T-helper 17 cell (primary cell): ENCODE measurements at regions not wholly inside any gene's neighbourhood (a gene's known extent, or its start where the extent isn't known, plus 50 kb on each side); places are given as distances from the start of the nearest gene placed in this dataset.
"Not testable (repeated sequence)": the region's sequence is repeated elsewhere in the genome, so short reads cannot be mapped to it uniquely, and the experiment has no call there.

ENCODE experiments used
- ATAC-seq: fragments of 150-1000 bp; cut with Tn5 transposase; 2 replicates; pipeline ENCODE4 v1.10.0; 2021; ENCODE audit warnings: mild to moderate bottlenecking, moderate library complexity
- DNase-seq, 3 donors: peaks; one replicate each; pipeline versions ENCODE4 v3.0.0 to v3.0.0-alpha.2; 2020 to 2021
- H3K9me3 ChIP-seq: one replicate; pipeline ENCODE4 v1.7.0; 2013; ENCODE audit warnings: low read length, mild to moderate bottlenecking; ENCODE audit not compliant: control insufficient read depth, poor library complexity, severe bottlenecking
- H3K27ac Mint-ChIP-seq: one replicate; pipeline ENCODE4 v1.8.0; 2022; ENCODE audit warnings: mild to moderate bottlenecking, moderate library complexity, mixed read lengths
- H3K27me3 Mint-ChIP-seq: one replicate; pipeline ENCODE4 v1.8.0; 2022; ENCODE audit warnings: mixed read lengths
- H3K36me3 Mint-ChIP-seq: one replicate; pipeline ENCODE4 v1.8.0; 2022; ENCODE audit warnings: low read depth, mixed read lengths
- H3K4me1 Mint-ChIP-seq: one replicate; pipeline ENCODE4 v1.8.0; 2022; ENCODE audit warnings: mild to moderate bottlenecking, mixed read lengths
- H3K4me3 Mint-ChIP-seq: one replicate; pipeline ENCODE4 v1.8.0; 2022; ENCODE audit warnings: mild to moderate bottlenecking, moderate library complexity, mixed read lengths

- Mint-ChIP-seq H3K4me1 (no peaks in the 10 kb centered on the region), H3K27me3 (peaks cover 3% of the 10 kb centered on the region), H3K4me3 (no peak overlapping the region), H3K27ac (no peak overlapping the region), H3K36me3 (no peaks in the 10 kb centered on the region)
- H3K9me3 ChIP-seq, result no peaks in the 10 kb centered on the region
- ATAC-seq (no peak), DNase-seq (no peak)
Observed at GRCh38 chr17:70420861-70421445, 251.6 kb downstream of the KCNJ2 start.

DNA sequence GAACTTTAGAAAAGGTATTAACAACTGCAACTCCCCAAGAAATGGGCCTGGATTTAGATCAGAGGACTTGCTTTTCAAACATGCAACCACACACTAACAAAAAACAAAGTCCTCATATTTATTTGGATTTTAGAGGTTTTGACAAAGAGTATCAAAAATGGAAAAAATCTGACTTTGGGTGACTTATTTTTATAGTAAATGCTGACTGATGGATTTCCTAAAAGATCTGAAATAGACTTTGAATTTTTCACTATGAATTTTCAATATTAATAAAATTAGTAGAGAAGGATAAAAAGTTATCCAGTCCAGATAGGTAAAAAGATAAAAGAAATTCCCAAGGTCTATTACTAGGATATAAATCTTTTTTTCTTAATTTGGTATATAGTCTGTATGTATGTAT is 253.5 kb downstream of the KCNJ2 start:
- H3K27me3 Mint-ChIP-seq, result peaks cover 11% of the 10 kb centered on the region
- ATAC-seq, result no peak
- DNase-seq, result no peak
- no peak overlapping the region for H3K4me3 Mint-ChIP-seq
- no peaks in the 10 kb centered on the region for H3K4me1 Mint-ChIP-seq
- H3K9me3 ChIP-seq, result no peaks in the 10 kb centered on the region
- H3K36me3 Mint-ChIP-seq, result no peaks in the 10 kb centered on the region
- no peak overlapping the region for H3K27ac Mint-ChIP-seq

DNA sequence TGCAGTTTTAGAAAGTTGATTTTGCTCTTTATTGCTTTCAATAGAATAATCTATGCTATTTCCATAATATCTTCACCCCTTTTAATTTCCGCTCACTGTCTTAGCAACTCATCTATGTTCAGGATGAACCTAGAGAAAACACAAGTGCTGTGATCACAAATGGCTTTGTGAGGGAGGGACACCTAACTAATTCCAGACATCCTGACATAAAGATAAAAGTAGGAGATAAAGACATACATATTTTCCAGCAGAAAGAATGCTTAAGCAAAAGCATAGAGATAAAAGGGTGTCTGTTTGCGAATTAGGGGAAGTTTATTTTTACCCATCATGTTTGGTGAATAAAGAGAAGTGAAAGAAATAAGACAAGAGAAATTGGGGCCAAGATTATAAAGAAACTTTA is 254.2 kb downstream of the KCNJ2 start:
- H3K36me3 Mint-ChIP-seq, result no peaks in the 10 kb centered on the region
- H3K4me3 Mint-ChIP-seq, result no peak overlapping the region
- no peaks in the 10 kb centered on the region for H3K9me3 ChIP-seq
- no peak for DNase-seq
- H3K4me1 Mint-ChIP-seq, result no peaks in the 10 kb centered on the region
- ATAC-seq, result no peak
- no peak overlapping the region for H3K27ac Mint-ChIP-seq
- peaks cover 11% of the 10 kb centered on the region for H3K27me3 Mint-ChIP-seq

DNA sequence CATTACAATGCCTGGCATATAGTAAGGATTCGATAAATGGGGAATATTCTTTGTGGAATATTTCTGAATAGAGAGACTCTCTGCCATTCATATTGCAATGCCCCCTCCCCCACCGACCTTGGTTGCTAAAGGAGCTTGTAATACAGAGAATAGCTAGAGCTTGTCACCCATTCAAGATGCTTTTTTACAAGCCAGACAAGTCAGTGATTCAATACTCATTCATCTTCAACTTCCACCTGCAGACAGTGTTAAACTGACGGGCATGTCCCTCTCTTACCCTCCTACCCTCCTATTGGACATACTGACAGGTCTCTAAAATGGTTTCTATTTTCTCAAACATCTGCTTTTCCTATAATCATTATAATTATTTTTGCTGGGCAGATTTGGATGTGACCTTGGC is 257.4 kb downstream of the KCNJ2 start:
- DNase-seq (no peak), ATAC-seq (no peak)
- Mint-ChIP-seq H3K4me1 (no peaks in the 10 kb centered on the region), H3K36me3 (no peaks in the 10 kb centered on the region), H3K27me3 (peaks cover 11% of the 10 kb centered on the region), H3K27ac (no peak overlapping the region), H3K4me3 (no peak overlapping the region)
- H3K9me3 ChIP-seq, result no peaks in the 10 kb centered on the region

DNA sequence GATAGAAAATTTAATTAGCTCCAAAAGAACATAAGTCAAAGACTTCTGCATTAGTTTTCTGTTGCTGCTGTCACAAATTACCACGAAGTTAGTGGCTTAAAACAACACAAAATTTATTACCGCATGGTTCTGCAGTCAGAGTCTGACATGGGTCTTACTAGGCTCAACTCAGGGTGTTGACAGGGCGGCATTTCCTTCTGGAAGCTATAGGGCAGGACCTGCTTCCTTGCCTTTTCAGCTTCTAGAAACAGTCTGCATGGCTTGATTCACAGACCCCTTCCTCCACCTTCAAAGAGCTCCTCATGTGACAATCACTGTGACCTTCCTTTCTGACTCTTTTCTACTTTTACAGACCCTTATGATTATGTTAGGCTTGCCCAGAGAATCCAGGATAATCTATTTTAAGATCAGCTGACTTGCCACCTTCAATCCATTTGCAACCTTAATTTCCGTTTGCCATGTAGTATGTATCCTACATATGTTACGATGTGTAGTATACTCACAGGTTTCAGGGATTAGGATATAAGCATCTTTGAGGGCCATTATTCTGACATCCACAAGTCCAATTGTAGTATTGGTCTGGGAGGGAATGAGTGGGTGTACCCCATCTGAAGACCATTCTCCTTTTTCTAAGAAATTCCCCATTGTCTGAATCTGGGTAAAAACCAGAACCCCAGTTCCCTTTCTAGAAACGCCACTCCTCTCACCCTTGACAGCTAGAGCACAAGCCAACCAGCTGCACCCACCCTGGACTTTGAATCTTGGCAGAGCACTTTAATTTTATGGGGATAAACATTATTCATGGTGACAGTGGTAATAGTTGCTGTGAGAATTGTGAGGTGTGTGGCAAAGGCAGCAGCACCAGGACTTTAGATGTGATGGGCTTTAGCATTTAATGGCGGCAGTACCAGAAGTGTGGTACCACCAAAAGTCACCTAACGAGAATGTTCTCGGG is 265.5 kb downstream of the KCNJ2 start:
- ATAC-seq (no peak), DNase-seq (no peak)
- Mint-ChIP-seq H3K27ac (no peak overlapping the region), H3K27me3 (peaks cover 5% of the 10 kb centered on the region), H3K36me3 (no peaks in the 10 kb centered on the region), H3K4me1 (no peaks in the 10 kb centered on the region), H3K4me3 (no peak overlapping the region)
- no peaks in the 10 kb centered on the region for H3K9me3 ChIP-seq

- peaks cover 5% of the 10 kb centered on the region for H3K27me3 Mint-ChIP-seq
- H3K4me3 Mint-ChIP-seq, result no peak overlapping the region
- no peak for ATAC-seq
- H3K27ac Mint-ChIP-seq, result no peak overlapping the region
- no peaks in the 10 kb centered on the region for H3K4me1 Mint-ChIP-seq
- no peaks in the 10 kb centered on the region for H3K36me3 Mint-ChIP-seq
- DNase-seq, result no peak
- no peaks in the 10 kb centered on the region for H3K9me3 ChIP-seq
Observed at GRCh38 chr17:70437656-70438055, 268.3 kb downstream of the KCNJ2 start.

- H3K9me3 ChIP-seq, result no peaks in the 10 kb centered on the region
- no peak for DNase-seq
- Mint-ChIP-seq H3K4me3 (no peak overlapping the region), H3K4me1 (no peaks in the 10 kb centered on the region), H3K36me3 (no peaks in the 10 kb centered on the region), H3K27me3 (no peaks in the 10 kb centered on the region), H3K27ac (no peak overlapping the region)
- ATAC-seq, result no peak
Observed at GRCh38 chr17:70446446-70446845, 277.1 kb downstream of the KCNJ2 start.

DNA sequence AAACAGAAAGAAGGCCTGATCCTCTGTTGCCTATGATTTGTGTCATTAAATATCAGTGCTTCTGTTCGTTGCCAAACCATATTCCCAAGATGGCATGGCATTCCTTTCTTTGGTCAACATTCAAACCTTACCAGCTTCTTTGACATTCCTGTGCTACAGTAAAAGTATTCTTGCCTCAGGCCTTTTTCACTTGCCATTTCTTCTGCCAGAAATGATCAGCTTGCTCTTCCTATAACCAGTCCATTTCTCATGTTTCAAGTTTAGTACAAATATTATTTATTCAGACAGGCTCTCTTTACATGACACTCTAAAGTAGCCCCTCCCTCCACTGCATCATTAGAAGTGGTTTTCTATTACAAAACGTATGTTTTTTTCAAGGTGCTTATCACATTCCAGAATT is 278.3 kb downstream of the KCNJ2 start:
- no peaks in the 10 kb centered on the region for H3K9me3 ChIP-seq
- H3K36me3 Mint-ChIP-seq, result no peaks in the 10 kb centered on the region
- no peak overlapping the region for H3K27ac Mint-ChIP-seq
- no peaks in the 10 kb centered on the region for H3K4me1 Mint-ChIP-seq
- H3K27me3 Mint-ChIP-seq, result no peaks in the 10 kb centered on the region
- no peak overlapping the region for H3K4me3 Mint-ChIP-seq
- no peak for ATAC-seq
- no peak for DNase-seq

DNA sequence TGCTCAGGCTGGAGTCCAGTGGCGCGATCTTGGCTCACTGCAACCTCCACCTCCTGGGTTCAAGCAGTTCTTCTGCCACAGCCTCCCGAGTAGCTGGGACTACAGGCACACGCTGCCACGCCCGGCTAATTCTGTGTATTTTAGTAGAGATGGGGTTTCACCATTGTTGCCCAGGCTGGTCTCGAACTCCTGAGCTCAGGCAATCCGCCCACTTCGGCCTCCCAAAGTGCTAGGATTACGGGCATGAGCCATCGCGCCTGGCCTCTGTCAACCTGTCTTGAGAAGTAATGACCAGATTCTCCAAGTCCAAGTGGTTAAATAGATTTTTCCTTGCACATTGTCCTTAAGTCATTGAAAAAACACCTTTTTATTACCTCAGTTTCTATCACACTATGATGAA is 283.7 kb downstream of the KCNJ2 start:
- not testable (repeated sequence) for ATAC-seq, DNase-seq, H3K27ac Mint-ChIP-seq, H3K4me3 Mint-ChIP-seq, H3K9me3 ChIP-seq, H3K4me1 Mint-ChIP-seq, H3K36me3 Mint-ChIP-seq, H3K27me3 Mint-ChIP-seq

DNA sequence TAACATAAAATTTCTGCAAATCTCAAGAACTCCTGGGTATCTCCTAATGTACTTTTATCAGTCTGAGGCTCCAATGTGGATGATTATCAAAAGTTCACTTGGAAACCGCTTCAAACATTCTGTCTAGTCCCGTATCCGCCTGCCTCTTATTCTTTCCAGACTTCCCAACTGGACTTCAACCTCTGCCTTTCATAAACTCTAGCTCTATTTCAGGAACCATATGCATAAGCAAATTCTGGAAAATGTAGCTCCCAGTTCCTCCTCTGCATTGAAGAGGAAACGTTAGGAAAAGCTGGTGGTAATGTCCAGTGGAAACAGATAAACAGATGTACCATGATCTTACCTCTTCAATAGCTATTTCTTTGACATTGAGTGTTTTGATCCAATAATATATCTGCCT is 285.0 kb downstream of the KCNJ2 start:
- Mint-ChIP-seq H3K27me3 (no peaks in the 10 kb centered on the region), H3K27ac (no peak overlapping the region), H3K36me3 (no peaks in the 10 kb centered on the region)

DNA sequence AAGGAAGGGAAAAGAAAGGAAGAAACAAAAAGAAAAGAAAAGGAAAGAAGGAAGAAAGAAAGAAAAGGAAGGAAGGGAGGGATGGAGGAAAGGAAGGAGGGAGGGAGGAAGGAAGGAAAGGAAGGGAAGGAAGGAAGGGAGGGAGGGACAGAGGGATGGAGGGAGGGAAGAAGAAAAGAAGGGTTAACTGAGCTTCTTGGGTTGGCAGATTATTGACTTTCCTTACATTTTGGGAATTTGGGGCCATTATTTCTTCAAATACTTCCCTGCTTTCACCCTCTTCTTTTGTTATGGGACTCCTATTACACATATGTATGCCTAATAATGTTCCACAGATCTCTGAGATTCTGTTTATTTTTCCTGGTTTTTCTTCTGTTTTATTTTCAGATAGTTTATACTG is 285.6 kb downstream of the KCNJ2 start:
- DNase-seq, result no peak
- no peaks in the 10 kb centered on the region for H3K36me3 Mint-ChIP-seq
- H3K4me3 Mint-ChIP-seq, result no peak overlapping the region
- no peaks in the 10 kb centered on the region for H3K27me3 Mint-ChIP-seq
- no peak for ATAC-seq
- no peaks in the 10 kb centered on the region for H3K4me1 Mint-ChIP-seq
- no peak overlapping the region for H3K27ac Mint-ChIP-seq
- no peaks in the 10 kb centered on the region for H3K9me3 ChIP-seq

More for the DNA sequence above, 285.0 kb downstream of the KCNJ2 start:
- H3K9me3 ChIP-seq, result no peaks in the 10 kb centered on the region
- Mint-ChIP-seq H3K4me1 (no peaks in the 10 kb centered on the region), H3K4me3 (no peak overlapping the region)
- no peak for ATAC-seq
- DNase-seq, result no peak

DNA sequence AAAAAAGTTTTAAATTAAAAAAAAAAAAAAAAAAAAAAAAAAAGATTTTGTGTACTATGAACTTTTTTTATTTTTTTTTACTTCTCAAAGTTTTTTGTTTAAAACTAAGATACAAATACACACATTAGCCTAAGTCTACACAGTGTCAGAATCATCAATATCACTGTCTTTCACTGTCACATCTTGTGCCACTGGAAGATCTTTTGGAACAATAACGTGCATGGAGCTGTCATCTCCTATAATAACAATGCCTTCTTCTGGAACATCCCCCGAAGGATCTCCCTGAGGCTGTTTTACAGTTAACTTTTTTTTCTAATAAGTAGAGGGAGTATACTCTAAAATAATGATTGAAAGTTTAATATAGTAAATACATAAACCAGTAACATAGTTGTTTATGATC is 295.7 kb downstream of the KCNJ2 start:
- no peaks in the 10 kb centered on the region for H3K9me3 ChIP-seq
- Mint-ChIP-seq H3K36me3 (no peaks in the 10 kb centered on the region), H3K27me3 (no peaks in the 10 kb centered on the region), H3K27ac (no peak overlapping the region), H3K4me3 (no peak overlapping the region), H3K4me1 (no peaks in the 10 kb centered on the region)
- DNase-seq, result no peak
- ATAC-seq, result no peak

DNA sequence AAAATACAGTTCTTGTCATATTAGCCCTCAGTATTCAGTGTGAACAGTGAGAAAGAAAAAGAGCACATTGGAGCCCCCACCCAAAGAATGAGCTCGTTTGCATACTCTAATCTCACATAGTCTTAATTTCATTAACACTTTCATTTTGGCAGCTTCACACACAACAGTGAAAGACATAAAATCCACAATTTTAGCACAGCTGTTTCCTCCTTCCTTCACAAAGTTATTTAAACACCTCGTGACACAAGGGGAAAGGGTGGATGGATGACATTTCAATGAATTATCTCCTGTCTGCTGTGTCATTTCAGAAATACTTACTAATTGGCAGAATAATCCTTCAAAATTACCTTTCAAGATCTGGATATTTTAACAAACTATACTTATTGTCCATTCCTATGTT is 299.3 kb downstream of the KCNJ2 start:
- DNase-seq, result no peak
- H3K27me3 Mint-ChIP-seq, result no peaks in the 10 kb centered on the region
- no peaks in the 10 kb centered on the region for H3K4me1 Mint-ChIP-seq
- H3K9me3 ChIP-seq, result no peaks in the 10 kb centered on the region
- no peak for ATAC-seq
- no peak overlapping the region for H3K27ac Mint-ChIP-seq
- H3K4me3 Mint-ChIP-seq, result no peak overlapping the region
- H3K36me3 Mint-ChIP-seq, result no peaks in the 10 kb centered on the region

GRCh38 chr17:70473049-70473448 is 303.7 kb downstream of the KCNJ2 start:
- no peaks in the 10 kb centered on the region for H3K9me3 ChIP-seq
- Mint-ChIP-seq H3K27me3 (no peaks in the 10 kb centered on the region), H3K36me3 (no peaks in the 10 kb centered on the region), H3K4me1 (no peaks in the 10 kb centered on the region), H3K27ac (no peak overlapping the region), H3K4me3 (no peak overlapping the region)
- DNase-seq, result no peak
- ATAC-seq, result no peak
